GM19328 (cell line): ENCODE measurements at regions not wholly inside any gene's neighbourhood (a gene's known extent, or its start where the extent isn't known, plus 50 kb on each side); places are given as distances from the start of the nearest gene placed in this dataset.

Source experiments
- ATAC-seq: cut with Tn5 transposase; IDR thresholded peaks from one replicate; pipeline ENCODE4 v1.9.1; 2021; ENCODE audit warnings: mild to moderate bottlenecking, moderate library complexity; ENCODE audit not compliant: unreplicated experiment

GRCh38 chr5:19370655-19371386, 617.2 kb downstream of the CDH18 start:
- ATAC-seq: no peak

- no peak for ATAC-seq
These were observed 599.6 kb downstream of the CDH18 start for GRCh38 chr5:19388391-19388790.

- ATAC-seq: no peak
These were observed 587.0 kb downstream of the CDH18 start for GRCh38 chr5:19401032-19401431.

DNA sequence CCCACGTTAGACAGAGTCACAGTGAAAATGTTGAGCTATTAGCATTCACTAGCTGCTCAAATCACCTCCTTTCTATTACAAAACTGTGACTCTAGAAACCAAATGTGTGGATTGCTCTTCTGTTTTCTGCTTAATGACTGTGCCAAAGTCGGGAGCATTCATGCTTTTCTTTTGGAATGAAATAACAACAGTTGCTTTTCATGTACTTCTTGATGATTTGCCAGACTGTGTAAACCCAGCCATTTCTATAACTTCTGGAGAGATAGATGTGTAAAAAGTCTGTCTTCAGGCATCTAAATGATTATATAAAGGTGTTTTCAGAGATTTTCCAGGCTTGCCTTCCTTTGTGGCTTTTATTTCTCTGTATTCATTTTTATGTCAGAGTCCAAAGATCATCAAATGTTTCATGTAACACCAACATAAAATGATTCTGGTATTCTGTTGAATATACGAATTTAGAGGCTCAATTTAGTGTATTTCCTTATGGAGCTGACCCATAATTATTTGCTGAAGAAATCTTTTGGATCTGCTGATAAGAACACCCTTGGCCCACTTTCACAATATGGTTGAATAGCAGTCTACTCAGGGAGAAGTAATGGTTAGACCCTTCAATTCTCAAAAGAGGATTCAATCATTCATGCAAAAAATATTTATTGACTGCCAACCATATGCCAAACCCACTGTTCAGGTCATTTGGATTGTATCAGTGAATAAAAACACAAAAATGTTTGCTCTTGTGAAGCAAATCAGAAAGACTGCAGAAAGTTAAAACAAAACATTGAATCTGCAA, 581.2 kb downstream of the CDH18 start:
- no peak for ATAC-seq

GRCh38 chr5:19408149-19408548, 579.9 kb downstream of the CDH18 start:
- no peak for ATAC-seq

DNA sequence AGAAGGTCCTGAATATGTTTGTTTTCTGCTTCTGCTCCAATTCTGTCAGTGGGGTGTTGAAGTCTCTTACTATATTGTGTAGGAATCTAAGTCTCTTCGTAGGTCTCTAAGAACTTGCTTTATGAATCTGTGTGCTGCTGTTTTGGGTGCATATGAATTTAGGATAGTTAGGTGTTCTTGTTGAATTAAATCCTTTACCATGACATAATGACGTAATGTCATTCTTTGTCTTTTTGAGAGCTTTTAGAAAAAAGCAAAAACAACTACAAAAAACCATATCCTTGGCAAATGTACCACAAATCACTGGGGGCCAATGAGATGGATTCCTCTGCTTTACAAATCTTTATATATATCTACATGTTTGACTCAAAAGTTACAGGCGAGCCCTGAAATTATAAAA, 576.1 kb downstream of the CDH18 start:
- ATAC-seq: no peak
